HPDE6-E6E7 (cell line): ENCODE measurements at regions not wholly inside any gene's neighbourhood (a gene's known extent, or its start where the extent isn't known, plus 50 kb on each side); places are given as distances from the start of the nearest gene placed in this dataset.
"Not testable (repeated sequence)": the region's sequence is repeated elsewhere in the genome, so short reads cannot be mapped to it uniquely, and the experiment has no call there.

Experiments
- DNase-seq: peaks from one replicate; pipeline ENCODE4 v3.0.0; 2011; ENCODE audit warnings: missing footprints; ENCODE audit errors: extremely low spot score

- no peak for DNase-seq
Measured at GRCh38 chr7:21314954-21315353, 112.9 kb upstream of the SP4 start.

- DNase-seq: peak; percentile 33
Measured at GRCh38 chr7:21317966-21318915, 109.6 kb upstream of the SP4 start.

- DNase-seq: no peak
Measured at GRCh38 chr7:21318916-21319270, 109.0 kb upstream of the SP4 start.

- no peak for DNase-seq
Measured at GRCh38 chr7:21326241-21326640, 101.6 kb upstream of the SP4 start.

GRCh38 chr7:21326921-21327320, 101.0 kb upstream of the SP4 start:
- no peak for DNase-seq

GRCh38 chr7:21327422-21328409, 100.2 kb upstream of the SP4 start:
- DNase-seq: no peak

GRCh38 chr7:21330462-21331178, 97.3 kb upstream of the SP4 start:
- no peak for DNase-seq

GRCh38 chr7:21334906-21335305, 93.0 kb upstream of the SP4 start:
- DNase-seq: no peak

- no peak for DNase-seq
Measured at GRCh38 chr7:21336743-21337142, 91.1 kb upstream of the SP4 start.

GRCh38 chr7:21338728-21339164, 89.1 kb upstream of the SP4 start:
- DNase-seq: no peak

GRCh38 chr7:21344900-21345299, 83.0 kb upstream of the SP4 start:
- DNase-seq: not testable (repeated sequence)

GRCh38 chr7:21345361-21345760, 82.5 kb upstream of the SP4 start:
- DNase-seq: no peak

GRCh38 chr7:21346297-21346696, 81.6 kb upstream of the SP4 start:
- no peak for DNase-seq

- DNase-seq: no peak
Measured at GRCh38 chr7:21352540-21353387, 75.1 kb upstream of the SP4 start.

- no peak for DNase-seq
Measured at GRCh38 chr7:21353388-21353780, 74.5 kb upstream of the SP4 start.

- no peak for DNase-seq
Measured at GRCh38 chr7:21354284-21354683, 73.6 kb upstream of the SP4 start.

GRCh38 chr7:21355406-21355874, 72.4 kb upstream of the SP4 start:
- no peak for DNase-seq

- no peak for DNase-seq
Measured at GRCh38 chr7:21356616-21357015, 71.3 kb upstream of the SP4 start.

- no peak for DNase-seq
Measured at GRCh38 chr7:21357151-21358097, 70.5 kb upstream of the SP4 start.

GRCh38 chr7:21358648-21359047, 69.2 kb upstream of the SP4 start:
- DNase-seq: no peak
